Mucosa of descending colon (tissue), 3 donors: ENCODE measurements at regions not wholly inside any gene's neighbourhood (a gene's known extent, or its start where the extent isn't known, plus 50 kb on each side); places are given as distances from the start of the nearest gene placed in this dataset.

Source experiments
- ATAC-seq: fragments of 200-7000 bp; cut with Tn5 transposase; one replicate; pipeline ENCODE4 v1.9.1; 2020; ENCODE audit warnings: mild to moderate bottlenecking, moderate library complexity
- DNase-seq, 3 donors: peaks; one replicate each; pipeline ENCODE4 v3.0.0-alpha.2; 2020
- H3K36me3 ChIP-seq: fragments of 200-600 bp; one replicate; pipeline ENCODE4 v1.8.0; 2021; ENCODE audit warnings: low read depth, mild to moderate bottlenecking
- H3K4me1 ChIP-seq: fragments of 200-600 bp; one replicate; pipeline ENCODE4 v1.8.0; 2021; ENCODE audit warnings: low read depth, mild to moderate bottlenecking
- H3K4me3 ChIP-seq: fragments of 200-600 bp; one replicate; pipeline ENCODE4 v1.8.0; 2021; ENCODE audit warnings: mild to moderate bottlenecking
- H3K9me3 ChIP-seq: fragments of 200-600 bp; one replicate; pipeline ENCODE4 v1.8.0; 2021; ENCODE audit warnings: mild to moderate bottlenecking
- CTCF ChIP-seq: fragments of 200-600 bp; IDR thresholded peaks from one replicate; pipeline ENCODE4 v1.8.0; 2022; ENCODE audit warnings: antibody characterized with exemption, mild to moderate bottlenecking
- intact Hi-C, 2 donors: fragments of 100-400 bp; cut with DNase I in 1 of 2; cut with micrococcal nuclease in 1 of 2; formaldehyde crosslinking; loops; one replicate each; pipeline versions ENCODE4 v1.11.0 to v1.11.1; 2022; cut with DNase I, micrococcal nuclease
- donor health status: DM: no; HTN: no; CAD: no; lungs with moderate emphysema.
- donor health status: DM: no; HTN: no; CAD: no.
- donor health status: DM: no; HTN: yes; CAD: no.

DNA sequence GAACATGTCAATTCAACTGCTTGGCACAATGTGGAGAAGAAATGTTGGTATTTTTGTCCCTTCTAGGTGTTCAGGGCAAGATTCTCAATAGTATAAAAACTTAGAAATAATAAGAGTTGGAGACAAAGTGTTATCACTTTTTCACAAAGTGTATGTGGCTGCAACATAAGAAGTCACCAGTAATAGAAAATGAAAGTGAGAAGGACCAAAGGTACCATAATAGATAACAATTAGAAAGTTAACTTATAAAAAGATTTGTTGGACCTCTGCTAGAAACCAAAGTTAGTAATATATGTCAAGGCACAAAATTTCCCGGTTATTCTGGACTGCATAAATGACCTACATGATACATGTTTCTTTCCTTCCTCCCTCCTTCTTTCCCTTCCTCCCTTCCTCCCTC lies 1535.3 kb downstream of the EFNA5 start:
- no peak overlapping the region for H3K4me3 ChIP-seq
- H3K36me3 ChIP-seq, result no peaks in the 10 kb centered on the region
- no peaks in the 10 kb centered on the region for H3K9me3 ChIP-seq
- DNase-seq, result no peak
- ATAC-seq, result no peak
- intact Hi-C loops, result no loop called here
- H3K4me1 ChIP-seq, result no peaks in the 10 kb centered on the region
- TF ChIP-seq CTCF, result no peak

GRCh38 chr5:106134549-106134948 lies 1536.2 kb downstream of the EFNA5 start:
- no peak for TF ChIP-seq CTCF
- H3K36me3 ChIP-seq, result no peaks in the 10 kb centered on the region
- no peaks in the 10 kb centered on the region for H3K9me3 ChIP-seq
- no peak for ATAC-seq
- intact Hi-C loops, result no loop called here
- H3K4me3 ChIP-seq, result no peak overlapping the region
- no peak for DNase-seq
- H3K4me1 ChIP-seq, result no peaks in the 10 kb centered on the region

DNA sequence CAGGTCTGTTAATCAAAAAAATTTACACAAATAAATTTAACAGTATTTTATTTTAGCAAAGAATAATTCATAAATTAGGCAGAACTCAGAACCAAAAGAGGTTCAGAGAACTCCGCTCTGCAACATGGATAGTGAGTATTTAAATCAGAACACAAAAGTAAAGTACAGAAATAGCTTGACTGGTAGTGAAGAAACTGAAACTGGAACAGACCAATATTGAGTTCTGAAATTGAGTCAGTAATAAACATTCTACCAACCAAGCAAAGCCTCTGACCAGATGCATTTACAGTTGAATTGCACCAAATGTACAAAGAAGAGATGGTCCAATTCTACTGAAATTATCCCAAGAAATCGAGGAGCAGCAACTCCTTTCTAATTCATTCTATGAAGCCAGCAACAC lies 1542.8 kb downstream of the EFNA5 start:
- ATAC-seq, result no peak
- intact Hi-C loops, result no loop called here
- Histone ChIP-seq H3K4me3 (no peak overlapping the region), H3K9me3 (no peaks in the 10 kb centered on the region), H3K4me1 (no peaks in the 10 kb centered on the region), H3K36me3 (no peaks in the 10 kb centered on the region)
- no peak for TF ChIP-seq CTCF
- DNase-seq, result no peak

- DNase-seq (no peak), ATAC-seq (no peak)
- TF ChIP-seq CTCF, result no peak
- Histone ChIP-seq H3K4me1 (no peaks in the 10 kb centered on the region), H3K9me3 (no peaks in the 10 kb centered on the region), H3K36me3 (no peaks in the 10 kb centered on the region), H3K4me3 (no peak overlapping the region)
- intact Hi-C loops, result no loop called here
These were observed 1543.4 kb downstream of the EFNA5 start for GRCh38 chr5:106127341-106127781.

DNA sequence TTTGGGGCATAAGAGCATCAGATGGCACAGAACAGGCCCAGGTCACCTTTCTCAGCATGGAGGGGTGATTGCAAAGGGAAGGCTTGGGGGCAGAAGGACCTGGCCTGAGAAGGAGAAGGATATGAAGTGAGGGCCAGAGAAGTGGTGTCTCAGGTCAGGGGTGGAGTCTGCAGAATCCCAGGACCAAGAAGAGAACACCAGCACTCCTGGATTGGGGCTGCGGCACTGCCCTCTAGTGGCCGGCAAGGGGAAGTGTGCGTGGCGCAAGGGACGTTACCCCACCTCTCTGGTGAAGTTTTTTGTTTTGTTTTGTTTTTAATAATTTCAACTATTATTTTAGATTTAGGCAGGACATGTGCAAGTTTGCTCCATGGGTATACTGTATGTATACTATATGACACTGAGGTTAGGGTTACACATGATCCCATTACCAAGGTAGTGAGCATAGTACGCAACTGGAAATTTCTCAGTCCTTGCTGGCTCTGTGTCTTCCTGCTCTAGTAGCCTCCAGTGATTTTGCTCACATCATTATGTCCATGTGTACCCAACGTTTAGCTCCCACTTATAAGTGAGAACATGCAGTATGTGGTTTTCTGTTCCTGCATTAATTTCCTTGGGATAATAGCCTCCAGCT lies 1548.6 kb downstream of the EFNA5 start:
- no peaks in the 10 kb centered on the region for H3K36me3 ChIP-seq
- no peak overlapping the region for H3K4me3 ChIP-seq
- no peaks in the 10 kb centered on the region for H3K9me3 ChIP-seq
- DNase-seq, result peak in 2 of 3 donors; percentile 17 to 44
- H3K4me1 ChIP-seq, result no peaks in the 10 kb centered on the region
- peak; percentile 70 for ATAC-seq
- intact Hi-C loops, result no loop called here
- TF ChIP-seq CTCF, result peak; percentile 62

DNA sequence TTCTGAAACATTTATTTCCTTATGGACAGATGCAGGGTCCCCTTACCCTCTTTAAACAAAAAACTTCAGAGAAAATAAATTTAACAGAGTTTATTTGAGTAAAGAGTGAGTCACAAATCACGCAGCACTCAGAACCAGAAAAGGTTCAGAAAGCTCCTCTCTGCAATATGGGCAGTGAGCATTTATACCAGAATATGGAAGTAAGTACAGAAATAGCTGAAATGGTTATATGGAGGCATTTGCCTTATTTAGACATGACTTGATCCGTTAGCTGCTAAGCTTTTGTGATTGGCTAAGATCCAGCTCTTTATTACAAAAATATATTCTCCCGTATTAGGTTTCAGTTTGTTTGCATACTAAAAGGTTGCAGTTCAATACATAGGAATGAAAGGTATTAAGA lies 1554.1 kb downstream of the EFNA5 start:
- no peak for TF ChIP-seq CTCF
- Histone ChIP-seq H3K4me3 (no peak overlapping the region), H3K4me1 (no peaks in the 10 kb centered on the region), H3K9me3 (no peaks in the 10 kb centered on the region), H3K36me3 (no peaks in the 10 kb centered on the region)
- ATAC-seq (no peak), DNase-seq (no peak)
- intact Hi-C loops, result no loop called here
